ENCODE measurements at regions not wholly inside any gene's neighbourhood (a gene's known extent, or its start where the extent isn't known, plus 50 kb on each side); places are given as distances from the start of the nearest gene placed in this dataset.

- no peaks in the 10 kb centered on the region for H3K36me3 Mint-ChIP-seq (ENCODE audit: low read depth, unreplicated experiment)
- H3K4me1 Mint-ChIP-seq (ENCODE audit: unreplicated experiment) = no peaks in the 10 kb centered on the region
- no peak for DNase-seq (ENCODE audit: low spot score)
- no peak overlapping the region for H3K27ac Mint-ChIP-seq (ENCODE audit: unreplicated experiment)
- no peak overlapping the region for H3K4me3 Mint-ChIP-seq (ENCODE audit: unreplicated experiment)
- TF ChIP-seq CTCF (IDR thresholded peaks at IDR 0.05; ENCODE audit: unreplicated experiment) = no peak
- no peaks in the 10 kb centered on the region for H3K9me3 Mint-ChIP-seq (ENCODE audit: unreplicated experiment)
- peaks cover 3% of the 10 kb centered on the region for H3K27me3 Mint-ChIP-seq (ENCODE audit: unreplicated experiment)
Measured at GRCh38 chr6:99852031-99852430, 142.0 kb downstream of the MCHR2 start.

GRCh38 chr6:99867026-99867425, 127.0 kb downstream of the MCHR2 start:
- TF ChIP-seq CTCF (IDR thresholded peaks at IDR 0.05; ENCODE audit: unreplicated experiment) = no peak
- Mint-ChIP-seq H3K36me3 (ENCODE audit: low read depth, unreplicated experiment) (no peaks in the 10 kb centered on the region), H3K9me3 (ENCODE audit: unreplicated experiment) (no peaks in the 10 kb centered on the region), H3K27ac (ENCODE audit: unreplicated experiment) (no peak overlapping the region), H3K27me3 (ENCODE audit: unreplicated experiment) (no peaks in the 10 kb centered on the region), H3K4me1 (ENCODE audit: unreplicated experiment) (peaks cover 4% of the 10 kb centered on the region), H3K4me3 (ENCODE audit: unreplicated experiment) (no peak overlapping the region)
- no peak for DNase-seq (ENCODE audit: low spot score)

- no peak overlapping the region for H3K4me3 Mint-ChIP-seq (ENCODE audit: unreplicated experiment)
Measured at GRCh38 chr6:99868074-99868702, 125.8 kb downstream of the MCHR2 start.

More at GRCh38 chr6:99868074-99868702, 125.8 kb downstream of the MCHR2 start:
- no peak overlapping the region for H3K27ac Mint-ChIP-seq (ENCODE audit: unreplicated experiment)
- peak; percentile 81 for TF ChIP-seq CTCF (IDR thresholded peaks at IDR 0.05; ENCODE audit: unreplicated experiment)
- H3K4me1 Mint-ChIP-seq (ENCODE audit: unreplicated experiment) = peaks cover 4% of the 10 kb centered on the region
- no peaks in the 10 kb centered on the region for H3K27me3 Mint-ChIP-seq (ENCODE audit: unreplicated experiment)
- H3K9me3 Mint-ChIP-seq (ENCODE audit: unreplicated experiment) = no peaks in the 10 kb centered on the region
- DNase-seq (ENCODE audit: low spot score) = peak; percentile 89
- no peaks in the 10 kb centered on the region for H3K36me3 Mint-ChIP-seq (ENCODE audit: low read depth, unreplicated experiment)
